ENCODE measurements at regions not wholly inside any gene's neighbourhood (a gene's known extent, or its start where the extent isn't known, plus 50 kb on each side); places are given as distances from the start of the nearest gene placed in this dataset.

- H3K79me2 ChIP-seq (ENCODE audit: insufficient read depth, low read length) = no peaks in the 10 kb centered on the region
- no peak overlapping the region for H3K4me2 ChIP-seq (ENCODE audit: insufficient read depth, low read length)
- H2AFZ ChIP-seq (ENCODE audit: low read length) = no peak overlapping the region
- no peak overlapping the region for H3K4me3 ChIP-seq (ENCODE audit: insufficient read depth, low read length)
- no peak overlapping the region for H3K27ac ChIP-seq (ENCODE audit: low read depth, low read length)
- no peaks in the 10 kb centered on the region for H3K36me3 ChIP-seq (ENCODE audit: insufficient read depth, low read length)
- DNase-seq (ENCODE audit: insufficient read length, low spot score, missing footprints) = no peak
- H3K27me3 ChIP-seq (ENCODE audit: insufficient read depth, low read length) = no peaks in the 10 kb centered on the region
- H4K20me1 ChIP-seq (ENCODE audit: insufficient read depth, low read length) = no peaks in the 10 kb centered on the region
- no peak for TF ChIP-seq CTCF (IDR thresholded peaks at IDR 0.05; ENCODE audit: extremely low read depth, low read depth, low read length)
- no peaks in the 10 kb centered on the region for H3K4me1 ChIP-seq (ENCODE audit: insufficient read depth, low read length)
- H3K9me3 ChIP-seq (ENCODE audit: low read depth, low read length) = no peaks in the 10 kb centered on the region
Measured at GRCh38 chr5:124419531-124419930, 326.9 kb downstream of the ZNF608 start.

- no peak for DNase-seq (ENCODE audit: insufficient read length, low spot score, missing footprints)
- no peaks in the 10 kb centered on the region for H3K4me1 ChIP-seq (ENCODE audit: insufficient read depth, low read length)
- H3K4me3 ChIP-seq (ENCODE audit: insufficient read depth, low read length) = no peak overlapping the region
- no peaks in the 10 kb centered on the region for H3K9me3 ChIP-seq (ENCODE audit: low read depth, low read length)
- H4K20me1 ChIP-seq (ENCODE audit: insufficient read depth, low read length) = no peaks in the 10 kb centered on the region
- no peak overlapping the region for H3K27ac ChIP-seq (ENCODE audit: low read depth, low read length)
- H3K4me2 ChIP-seq (ENCODE audit: insufficient read depth, low read length) = no peak overlapping the region
- no peak for TF ChIP-seq CTCF (IDR thresholded peaks at IDR 0.05; ENCODE audit: extremely low read depth, low read depth, low read length)
- H3K36me3 ChIP-seq (ENCODE audit: insufficient read depth, low read length) = no peaks in the 10 kb centered on the region
- H3K79me2 ChIP-seq (ENCODE audit: insufficient read depth, low read length) = no peaks in the 10 kb centered on the region
- H3K27me3 ChIP-seq (ENCODE audit: insufficient read depth, low read length) = no peaks in the 10 kb centered on the region
- no peak overlapping the region for H2AFZ ChIP-seq (ENCODE audit: low read length)
Measured at GRCh38 chr5:124418390-124418789, 328.0 kb downstream of the ZNF608 start.

- H3K36me3 ChIP-seq (ENCODE audit: insufficient read depth, low read length) = no peaks in the 10 kb centered on the region
- H3K27me3 ChIP-seq (ENCODE audit: insufficient read depth, low read length) = no peaks in the 10 kb centered on the region
- no peak overlapping the region for H2AFZ ChIP-seq (ENCODE audit: low read length)
- no peaks in the 10 kb centered on the region for H4K20me1 ChIP-seq (ENCODE audit: insufficient read depth, low read length)
- H3K4me1 ChIP-seq (ENCODE audit: insufficient read depth, low read length) = no peaks in the 10 kb centered on the region
- TF ChIP-seq CTCF (IDR thresholded peaks at IDR 0.05; ENCODE audit: extremely low read depth, low read depth, low read length) = no peak
- H3K4me2 ChIP-seq (ENCODE audit: insufficient read depth, low read length) = no peak overlapping the region
- H3K4me3 ChIP-seq (ENCODE audit: insufficient read depth, low read length) = no peak overlapping the region
- H3K9me3 ChIP-seq (ENCODE audit: low read depth, low read length) = no peaks in the 10 kb centered on the region
- no peak for DNase-seq (ENCODE audit: insufficient read length, low spot score, missing footprints)
- no peak overlapping the region for H3K27ac ChIP-seq (ENCODE audit: low read depth, low read length)
- H3K79me2 ChIP-seq (ENCODE audit: insufficient read depth, low read length) = no peaks in the 10 kb centered on the region
Measured at GRCh38 chr5:124417196-124417595, 329.2 kb downstream of the ZNF608 start.

GRCh38 chr5:124416627-124417026, 329.8 kb downstream of the ZNF608 start:
- DNase-seq (ENCODE audit: insufficient read length, low spot score, missing footprints) = no peak
- H3K9me3 ChIP-seq (ENCODE audit: low read depth, low read length) = no peaks in the 10 kb centered on the region
- no peak overlapping the region for H2AFZ ChIP-seq (ENCODE audit: low read length)
- no peaks in the 10 kb centered on the region for H3K27me3 ChIP-seq (ENCODE audit: insufficient read depth, low read length)
- no peak overlapping the region for H3K27ac ChIP-seq (ENCODE audit: low read depth, low read length)
- H4K20me1 ChIP-seq (ENCODE audit: insufficient read depth, low read length) = no peaks in the 10 kb centered on the region
- H3K4me3 ChIP-seq (ENCODE audit: insufficient read depth, low read length) = no peak overlapping the region
- H3K36me3 ChIP-seq (ENCODE audit: insufficient read depth, low read length) = no peaks in the 10 kb centered on the region
- H3K4me1 ChIP-seq (ENCODE audit: insufficient read depth, low read length) = no peaks in the 10 kb centered on the region
- TF ChIP-seq CTCF (IDR thresholded peaks at IDR 0.05; ENCODE audit: extremely low read depth, low read depth, low read length) = no peak
- no peak overlapping the region for H3K4me2 ChIP-seq (ENCODE audit: insufficient read depth, low read length)
- no peaks in the 10 kb centered on the region for H3K79me2 ChIP-seq (ENCODE audit: insufficient read depth, low read length)
